K562 (cell line): ENCODE measurements at regions not wholly inside any gene's neighbourhood (a gene's known extent, or its start where the extent isn't known, plus 50 kb on each side); places are given as distances from the start of the nearest gene placed in this dataset.

Experiments used
- ATAC-seq: fragments of 200-7000 bp; cut with Tn5 transposase; 3 replicates; pipeline ENCODE4 v1.9.1; 2020; ENCODE audit warnings: moderate library complexity
- BruUV-seq: library from RNA; stranded (reverse); fragments of 400-500 nt; replicated peaks from 2 replicates; lab custom pipeline; 2021; lab: Mats Ljungman, UMichigan
- CTCF ChIA-PET: fragments of 300-600 bp; formaldehyde crosslinking; extraction: SDS; loops from one replicate; lab custom pipeline; 2021; ENCODE audit warnings: low intra/inter-chr PET ratio; lab: Yijun Ruan, JAX
- POLR2A ChIA-PET: fragments of 300-600, 350-650 bp; sonication (Branson Sonifier 250); formaldehyde crosslinking; extraction: SDS; loops from one replicate; lab custom pipeline; 2021; ENCODE audit warnings: antibody characterized with exemption, inconsistent platforms; lab: Yijun Ruan, JAX
- DNase-seq, 4 experiments: peaks; one replicate each; pipeline versions ENCODE4 v3.0.0 to v3.0.0-alpha.2; 2011 to 2018; ENCODE audit warnings: low spot score in 3 of 4, mixed read lengths in 3 of 4; ENCODE audit errors: extremely low read depth in 1 of 4
- FAIRE-seq: peaks from 2 replicates; lab custom pipeline; 2011; peaks lifted over from hg19 to GRCh38; lab: Jason Lieb, UNC
- H2AFZ ChIP-seq: 2 replicates; pipeline ENCODE4 v1.6.0; 2011; ENCODE audit warnings: low read depth, low read length, control low read depth, inconsistent platforms
- H3K27ac ChIP-seq: fragments of 200-600 bp; 3 replicates; pipeline ENCODE4 v1.8.0; 2011; ENCODE audit warnings: low read depth, mild to moderate bottlenecking, control low read depth, inconsistent platforms, low read length, moderate library complexity, mixed read lengths; ENCODE audit errors: extremely low read depth
- H3K27me3 ChIP-seq, 2 experiments: fragments of 300-600 bp in 1 of 2; 2 replicates in 1 of 2; 3 replicates in 1 of 2; pipeline versions ENCODE4 v1.6.0 to v1.8.0; 2011; ENCODE audit warnings: inconsistent platforms in 2 of 2, low read length in 2 of 2, mild to moderate bottlenecking in 1 of 2, mixed read lengths in 1 of 2, moderate library complexity in 1 of 2; ENCODE audit not compliant: control insufficient read depth in 2 of 2, insufficient read depth in 2 of 2
- H3K36me3 ChIP-seq: fragments of 300-600 bp; 3 replicates; pipeline ENCODE4 v1.8.0; 2011; ENCODE audit warnings: mild to moderate bottlenecking, low read length, inconsistent platforms; ENCODE audit not compliant: control insufficient read depth, insufficient read depth
- H3K4me1 ChIP-seq, 2 experiments: fragments of 200-600 bp in 1 of 2; replicated peaks in 1 of 2; 2 replicates in 1 of 2; 3 replicates in 1 of 2; pipeline versions ENCODE4 v1.5.1 to v1.8.0; 2011; ENCODE audit warnings: inconsistent platforms in 2 of 2, low read length in 2 of 2, mild to moderate bottlenecking in 1 of 2, mixed read lengths in 1 of 2, moderate library complexity in 1 of 2; ENCODE audit not compliant: control insufficient read depth in 2 of 2, insufficient read depth in 2 of 2
- H3K4me2 ChIP-seq: 2 replicates; pipeline ENCODE4 v1.6.1; 2011; ENCODE audit warnings: low read length, control low read depth, inconsistent platforms, mixed read lengths; ENCODE audit not compliant: insufficient read depth
- H3K4me3 ChIP-seq: fragments of 200-600 bp; sonication (generic), shearing (Covaris generic); 2 replicates; pipeline ENCODE4 v1.5.1; 2016; ENCODE audit warnings: control low read depth, inconsistent platforms
- H3K79me2 ChIP-seq: fragments of 200-600 bp; 3 replicates; pipeline ENCODE4 v1.8.0; 2011; ENCODE audit warnings: low read length, inconsistent platforms; ENCODE audit not compliant: control insufficient read depth, insufficient read depth
- H3K9ac ChIP-seq, 2 experiments: 2 replicates each; pipeline versions ENCODE4 v1.6.0 to v1.6.1; 2011; ENCODE audit warnings: low read depth in 2 of 2, low read length in 2 of 2, control low read depth in 1 of 2, inconsistent platforms in 1 of 2, mild to moderate bottlenecking in 1 of 2, mixed read lengths in 1 of 2; ENCODE audit not compliant: insufficient read depth in 1 of 2
- H3K9me1 ChIP-seq: one replicate; pipeline ENCODE4 v1.6.0; 2011; ENCODE audit warnings: inconsistent platforms, mild to moderate bottlenecking, low read length, moderate library complexity; ENCODE audit not compliant: control insufficient read depth, insufficient read depth
- H3K9me3 ChIP-seq: replicated peaks from 2 replicates; pipeline ENCODE4 v1.5.1; 2011; ENCODE audit warnings: low read depth, low read length, inconsistent platforms; ENCODE audit not compliant: control insufficient read depth, insufficient read depth
- H4K20me1 ChIP-seq: replicated peaks from 2 replicates; pipeline ENCODE4 v1.6.1; 2011; ENCODE audit warnings: low read length, inconsistent platforms, mixed read lengths; ENCODE audit not compliant: control insufficient read depth, insufficient read depth
- MAFK ChIP-seq: IDR thresholded peaks from 2 replicates; pipeline ENCODE4 v1.6.1; 2011; ENCODE audit warnings: low read length, improper control_type of control experiment
- MGA ChIP-seq: fragments of 450-650 bp; IDR thresholded peaks from 2 replicates; pipeline ENCODE4 v1.6.1; 2016; ENCODE audit warnings: mild to moderate bottlenecking, moderate library complexity
- WGBS: fragments of 100-300 bp; shearing (Covaris generic); methylation state at CpG from one replicate; pipeline ENCODE4 v1.1.6; 2016; ENCODE audit warnings: low coverage, mixed read lengths; ENCODE audit not compliant: insufficient coverage; ENCODE audit errors: missing lambda C conversion rate; 5-methylcytosine and 5-hydroxymethylcytosine counted together
- in situ Hi-C: fragments of 300-500 bp; cut with MboI; formaldehyde crosslinking; loops from 4 replicates; pipeline ENCODE4 v1.15.0; 2018; ENCODE audit warnings: inconsistent platforms, mixed read lengths
- intact Hi-C: fragments of 100-400 bp; cut with micrococcal nuclease; formaldehyde crosslinking; loops from 2 replicates; pipeline ENCODE4 v1.14.2; 2022

- no peak for TF ChIP-seq MGA
- no peak for TF ChIP-seq MAFK
- no peak overlapping the region for H2AFZ ChIP-seq
Observed at GRCh38 chr6:168929871-168930450, 323.7 kb downstream of the THBS2 start.

More at GRCh38 chr6:168929871-168930450, 323.7 kb downstream of the THBS2 start:
- POLR2A ChIA-PET = no interaction called here
- Histone ChIP-seq H3K4me1 (no peaks in the 10 kb centered on the region), H3K4me3 (no peak overlapping the region), H3K9ac (no peak overlapping the region), H3K79me2 (no peaks in the 10 kb centered on the region), H4K20me1 (no peaks in the 10 kb centered on the region), H3K4me2 (no peak overlapping the region), H3K36me3 (no peaks in the 10 kb centered on the region), H3K27ac (no peak overlapping the region), H3K9me3 (no peaks in the 10 kb centered on the region), H3K27me3 (peaks cover 12 to 35% of the 10 kb centered on the region in 2 experiments; a peak in 4 of 5 replicates), H3K9me1 (no peaks in the 10 kb centered on the region)
- DNase-seq = no peak
- CTCF ChIA-PET = no interaction called here
- no TSS peak for BruUV-seq
- no peak for ATAC-seq
- in situ Hi-C loops = no loop called here
- WGBS = under 1% methylated on average over 11 of the region's 11 CpGs
- no peak for FAIRE-seq
- intact Hi-C loops = no loop called here
